ENCODE measurements at regions not wholly inside any gene's neighbourhood (a gene's known extent, or its start where the extent isn't known, plus 50 kb on each side); places are given as distances from the start of the nearest gene placed in this dataset.

DNA sequence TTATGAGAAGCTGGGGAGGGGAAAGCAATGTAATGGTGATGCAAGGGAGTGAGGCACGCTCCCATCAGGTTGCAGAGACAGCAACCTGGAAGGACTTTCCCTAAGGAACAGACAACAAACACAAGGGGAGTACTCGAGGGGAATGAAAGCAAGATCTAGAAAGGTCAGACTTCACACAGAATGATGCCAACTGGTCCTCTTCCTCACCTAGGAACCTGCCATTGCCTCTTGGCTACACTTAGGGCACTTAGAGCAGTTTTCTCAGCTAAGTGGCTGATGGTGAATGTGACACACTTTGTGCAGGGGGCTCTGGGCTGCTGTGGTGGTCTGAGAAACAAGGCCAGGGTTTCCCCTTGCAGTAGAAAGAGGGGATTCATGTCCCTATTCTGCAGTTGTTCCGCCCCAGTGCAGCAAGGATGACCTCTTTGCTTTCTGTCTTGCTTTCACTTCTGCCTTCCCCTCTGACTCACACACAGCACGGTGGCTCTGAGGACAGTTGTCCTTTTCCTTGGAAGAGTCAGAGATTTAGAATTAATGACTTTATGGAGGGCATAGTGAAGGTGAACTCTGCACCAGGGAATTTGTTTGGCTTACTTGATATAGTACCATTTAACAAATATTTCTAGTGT is 394.0 kb upstream of the KLF4 start:
- no peaks in the 10 kb centered on the region for H3K4me1 ChIP-seq (replicated peaks in 1 of 2)
- peak; percentile 31 to 70 (median 62) for DNase-seq
- H3K27me3 ChIP-seq, result no peaks in the 10 kb centered on the region
- intact Hi-C loops (cut with DNase I), result no loop called here
- H3K9me3 ChIP-seq (replicated peaks in 1 of 3), result peaks cover 0 to 5% (median 0%) of the 10 kb centered on the region in 3 donors
- H3K36me3 ChIP-seq (replicated peaks in 1 of 2), result no peaks in the 10 kb centered on the region
- H3K27ac ChIP-seq, result peak overlapping the region in 1 of 5 donors; percentile 57
- no peak overlapping the region for H3K4me3 ChIP-seq
- TF ChIP-seq POLR2A (IDR thresholded peaks at IDR 0.05), result no peak
- TF ChIP-seq, protein P1, sequence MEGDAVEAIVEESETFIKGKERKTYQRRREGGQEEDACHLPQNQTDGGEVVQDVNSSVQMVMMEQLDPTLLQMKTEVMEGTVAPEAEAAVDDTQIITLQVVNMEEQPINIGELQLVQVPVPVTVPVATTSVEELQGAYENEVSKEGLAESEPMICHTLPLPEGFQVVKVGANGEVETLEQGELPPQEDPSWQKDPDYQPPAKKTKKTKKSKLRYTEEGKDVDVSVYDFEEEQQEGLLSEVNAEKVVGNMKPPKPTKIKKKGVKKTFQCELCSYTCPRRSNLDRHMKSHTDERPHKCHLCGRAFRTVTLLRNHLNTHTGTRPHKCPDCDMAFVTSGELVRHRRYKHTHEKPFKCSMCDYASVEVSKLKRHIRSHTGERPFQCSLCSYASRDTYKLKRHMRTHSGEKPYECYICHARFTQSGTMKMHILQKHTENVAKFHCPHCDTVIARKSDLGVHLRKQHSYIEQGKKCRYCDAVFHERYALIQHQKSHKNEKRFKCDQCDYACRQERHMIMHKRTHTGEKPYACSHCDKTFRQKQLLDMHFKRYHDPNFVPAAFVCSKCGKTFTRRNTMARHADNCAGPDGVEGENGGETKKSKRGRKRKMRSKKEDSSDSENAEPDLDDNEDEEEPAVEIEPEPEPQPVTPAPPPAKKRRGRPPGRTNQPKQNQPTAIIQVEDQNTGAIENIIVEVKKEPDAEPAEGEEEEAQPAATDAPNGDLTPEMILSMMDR (IDR thresholded peaks at IDR 0.05), result no peak
- 42 to 48% (median 48%) methylated on average over 4 of the region's 4 CpGs for WGBS, 4 donors

DNA sequence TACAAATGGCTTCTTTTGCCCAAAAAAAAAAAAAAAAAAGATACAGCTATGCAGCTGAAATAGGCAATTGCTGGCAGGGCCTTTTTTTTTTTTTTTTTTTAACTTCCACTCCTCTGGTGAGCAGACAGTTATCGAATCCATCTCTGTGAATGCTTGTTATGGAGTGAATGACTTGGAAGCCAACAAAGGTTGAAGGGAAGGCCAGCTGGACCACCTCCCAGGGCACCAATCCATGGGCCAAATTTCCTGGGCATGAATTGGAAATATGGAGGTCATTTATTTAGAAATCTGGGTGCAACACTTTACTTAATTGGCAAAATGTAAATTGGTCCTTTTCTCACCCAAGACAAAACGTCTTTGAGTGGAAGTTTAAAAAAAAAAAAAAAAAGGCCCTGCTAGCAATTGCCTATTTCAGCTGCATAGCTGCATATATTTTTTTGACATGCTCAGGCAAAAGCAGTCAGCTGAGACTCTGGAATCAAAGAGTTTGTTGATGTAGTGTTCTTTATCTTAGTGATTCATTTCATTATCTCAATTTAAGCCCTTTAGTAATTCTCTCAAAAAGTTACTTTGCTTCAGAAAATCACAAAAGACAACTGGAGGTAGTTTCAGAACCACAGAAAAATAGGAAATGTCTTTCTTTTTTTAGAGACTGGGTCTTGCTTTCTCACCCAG is 392.2 kb upstream of the KLF4 start:
- TF ChIP-seq POLR2A (IDR thresholded peaks at IDR 0.05), result no peak
- TF ChIP-seq, protein P1 (IDR thresholded peaks at IDR 0.05), result no peak
- no peak overlapping the region for H3K4me3 ChIP-seq
- DNase-seq, result no peak
- H3K4me1 ChIP-seq (replicated peaks in 1 of 2), result no peaks in the 10 kb centered on the region
- 69 to 83% (median 78%) methylated on average over 2 of the region's 2 CpGs for WGBS, 4 donors
- intact Hi-C loops (cut with DNase I), result no loop called here
- H3K9me3 ChIP-seq (replicated peaks in 1 of 3), result peaks cover 0 to 5% (median 0%) of the 10 kb centered on the region in 3 donors
- no peaks in the 10 kb centered on the region for H3K27me3 ChIP-seq
- H3K27ac ChIP-seq, result no peak overlapping the region
- H3K36me3 ChIP-seq (replicated peaks in 1 of 2), result no peaks in the 10 kb centered on the region

DNA sequence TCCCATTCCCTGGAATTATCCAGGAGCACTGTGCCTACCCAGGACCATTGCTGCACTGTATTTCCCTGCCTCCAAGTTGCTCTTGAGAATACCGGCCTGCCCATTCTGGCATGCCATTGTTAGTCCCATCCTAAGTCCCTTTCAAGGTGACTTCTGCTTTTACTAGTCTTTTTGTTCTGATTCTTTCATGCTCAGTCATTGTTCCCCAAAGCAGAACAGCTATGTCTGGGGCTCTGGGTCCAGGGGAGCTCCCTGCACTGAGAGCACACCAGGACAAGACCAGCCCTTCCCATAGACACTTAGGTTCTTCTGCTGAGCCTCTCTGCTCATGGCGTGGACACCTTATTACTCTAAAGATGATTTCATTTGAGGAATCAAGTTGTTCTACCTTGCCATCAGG is 388.9 kb upstream of the KLF4 start:
- WGBS, 4 donors, result 87 to 91% (median 88%) methylated on average over 2 of the region's 2 CpGs
- no peak for DNase-seq
- no peaks in the 10 kb centered on the region for H3K36me3 ChIP-seq (replicated peaks in 1 of 2)

DNA sequence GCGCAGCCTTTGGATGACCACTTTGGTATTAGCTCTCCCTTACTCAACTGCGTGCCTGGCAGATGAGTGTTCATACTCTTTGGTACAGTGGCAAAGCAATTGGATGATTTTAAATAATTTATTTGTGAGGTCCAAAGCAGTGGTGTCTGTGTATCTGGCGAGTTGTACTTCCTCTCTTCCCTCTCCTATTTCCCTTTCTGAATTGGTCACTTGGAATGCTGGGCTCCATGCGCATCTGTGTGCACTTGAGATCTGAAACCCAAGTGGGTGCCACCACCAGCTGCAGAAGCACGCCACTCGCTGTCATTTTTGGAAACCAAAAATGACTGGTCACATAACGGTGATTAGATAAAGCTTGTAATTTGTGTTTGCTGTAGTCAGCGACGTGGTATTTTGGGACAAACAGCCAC is 386.0 kb upstream of the KLF4 start:
- 85 to 89% (median 87%) methylated on average over 9 of the region's 9 CpGs for WGBS, 4 donors

More for the DNA sequence above, 388.9 kb upstream of the KLF4 start:
- Histone ChIP-seq H3K4me1 (replicated peaks in 1 of 2) (no peaks in the 10 kb centered on the region), H3K4me3 (no peak overlapping the region), H3K27ac (no peak overlapping the region), H3K9me3 (replicated peaks in 1 of 3) (peaks cover 0 to 5% (median 0%) of the 10 kb centered on the region in 3 donors), H3K27me3 (no peaks in the 10 kb centered on the region)
- intact Hi-C loops (cut with DNase I), result no loop called here
- TF ChIP-seq POLR2A (IDR thresholded peaks at IDR 0.05), result no peak
- TF ChIP-seq, protein P1 (IDR thresholded peaks at IDR 0.05), result no peak

More for the DNA sequence above, 386.0 kb upstream of the KLF4 start:
- H3K27ac ChIP-seq, result no peak overlapping the region
- no peaks in the 10 kb centered on the region for H3K9me3 ChIP-seq (replicated peaks in 1 of 3)
- TF ChIP-seq, protein P1 (IDR thresholded peaks at IDR 0.05), result no peak
- TF ChIP-seq POLR2A (IDR thresholded peaks at IDR 0.05), result no peak
- H3K4me3 ChIP-seq, result no peak overlapping the region
- H3K4me1 ChIP-seq (replicated peaks in 1 of 2), result no peaks in the 10 kb centered on the region
- no peaks in the 10 kb centered on the region for H3K27me3 ChIP-seq
- H3K36me3 ChIP-seq (replicated peaks in 1 of 2), result no peaks in the 10 kb centered on the region
- no peak for DNase-seq
- intact Hi-C loops (cut with DNase I), result no loop called here

Data from adrenal gland (tissue), 9 donors.